ENCODE measurements at regions not wholly inside any gene's neighbourhood (a gene's known extent, or its start where the extent isn't known, plus 50 kb on each side); places are given as distances from the start of the nearest gene placed in this dataset.

DNA sequence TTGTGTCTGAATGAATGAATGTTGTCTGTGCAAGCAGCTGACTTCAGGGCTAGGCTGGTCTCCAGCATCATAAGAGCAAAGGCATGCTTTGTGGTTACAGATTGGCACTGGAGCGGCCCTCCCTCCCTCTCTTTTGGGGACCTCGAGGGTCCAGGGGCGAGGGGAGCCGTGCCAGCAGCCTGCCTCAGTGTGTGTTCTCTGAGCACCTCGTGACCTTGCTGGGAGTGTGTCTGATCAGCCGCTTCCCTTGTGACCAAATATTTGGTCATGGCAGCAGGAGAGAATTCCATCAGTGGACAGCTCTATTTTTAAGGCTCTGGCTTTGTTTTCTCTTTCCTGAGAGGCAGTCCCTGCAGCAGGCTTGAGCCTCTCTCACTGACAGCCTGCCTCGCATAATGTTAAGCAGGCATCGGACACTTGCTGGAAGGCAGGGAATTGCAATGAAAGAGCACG lies 329.7 kb downstream of the UQCRFS1 start:
- H3K36me3 ChIP-seq: no peaks in the 10 kb centered on the region
- H3K4me3 ChIP-seq: peak overlapping the region; percentile 13
- TF ChIP-seq, protein P1, sequence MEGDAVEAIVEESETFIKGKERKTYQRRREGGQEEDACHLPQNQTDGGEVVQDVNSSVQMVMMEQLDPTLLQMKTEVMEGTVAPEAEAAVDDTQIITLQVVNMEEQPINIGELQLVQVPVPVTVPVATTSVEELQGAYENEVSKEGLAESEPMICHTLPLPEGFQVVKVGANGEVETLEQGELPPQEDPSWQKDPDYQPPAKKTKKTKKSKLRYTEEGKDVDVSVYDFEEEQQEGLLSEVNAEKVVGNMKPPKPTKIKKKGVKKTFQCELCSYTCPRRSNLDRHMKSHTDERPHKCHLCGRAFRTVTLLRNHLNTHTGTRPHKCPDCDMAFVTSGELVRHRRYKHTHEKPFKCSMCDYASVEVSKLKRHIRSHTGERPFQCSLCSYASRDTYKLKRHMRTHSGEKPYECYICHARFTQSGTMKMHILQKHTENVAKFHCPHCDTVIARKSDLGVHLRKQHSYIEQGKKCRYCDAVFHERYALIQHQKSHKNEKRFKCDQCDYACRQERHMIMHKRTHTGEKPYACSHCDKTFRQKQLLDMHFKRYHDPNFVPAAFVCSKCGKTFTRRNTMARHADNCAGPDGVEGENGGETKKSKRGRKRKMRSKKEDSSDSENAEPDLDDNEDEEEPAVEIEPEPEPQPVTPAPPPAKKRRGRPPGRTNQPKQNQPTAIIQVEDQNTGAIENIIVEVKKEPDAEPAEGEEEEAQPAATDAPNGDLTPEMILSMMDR (IDR thresholded peaks at IDR 0.05): no peak
- no peaks in the 10 kb centered on the region for H3K27me3 ChIP-seq
- no peak for DNase-seq
- H3K4me1 ChIP-seq: no peaks in the 10 kb centered on the region
- intact Hi-C loops (cut with DNase I): no loop called here
- H3K27ac ChIP-seq: no peak overlapping the region
- ATAC-seq: peak; percentile 52
- H3K9me3 ChIP-seq: no peaks in the 10 kb centered on the region

DNA sequence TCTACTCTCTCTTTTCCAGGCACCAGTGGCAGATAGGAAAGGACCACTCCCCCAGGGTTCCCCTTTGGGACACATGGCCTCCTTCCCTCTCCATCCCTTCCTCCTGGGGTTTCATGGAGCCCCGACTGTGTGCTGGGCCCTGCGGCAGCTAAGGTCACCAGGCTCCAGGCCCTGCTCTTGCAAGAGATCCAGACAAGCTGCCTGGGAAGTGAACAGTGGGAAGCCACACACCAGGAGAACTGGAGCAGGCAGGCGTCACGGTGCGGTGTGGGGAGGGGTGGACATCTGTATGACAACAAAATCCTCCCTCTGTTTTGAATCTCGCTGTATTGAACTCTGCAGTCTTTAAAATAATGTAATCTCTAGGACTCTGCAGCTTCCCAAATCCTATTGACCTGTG lies 330.1 kb downstream of the UQCRFS1 start:
- Histone ChIP-seq H3K9me3 (no peaks in the 10 kb centered on the region), H3K27ac (no peak overlapping the region), H3K4me3 (no peak overlapping the region), H3K27me3 (no peaks in the 10 kb centered on the region), H3K4me1 (no peaks in the 10 kb centered on the region), H3K36me3 (no peaks in the 10 kb centered on the region)
- intact Hi-C loops (cut with DNase I): no loop called here
- DNase-seq (no peak), ATAC-seq (no peak)
- TF ChIP-seq, protein P1 (IDR thresholded peaks at IDR 0.05): no peak

DNA sequence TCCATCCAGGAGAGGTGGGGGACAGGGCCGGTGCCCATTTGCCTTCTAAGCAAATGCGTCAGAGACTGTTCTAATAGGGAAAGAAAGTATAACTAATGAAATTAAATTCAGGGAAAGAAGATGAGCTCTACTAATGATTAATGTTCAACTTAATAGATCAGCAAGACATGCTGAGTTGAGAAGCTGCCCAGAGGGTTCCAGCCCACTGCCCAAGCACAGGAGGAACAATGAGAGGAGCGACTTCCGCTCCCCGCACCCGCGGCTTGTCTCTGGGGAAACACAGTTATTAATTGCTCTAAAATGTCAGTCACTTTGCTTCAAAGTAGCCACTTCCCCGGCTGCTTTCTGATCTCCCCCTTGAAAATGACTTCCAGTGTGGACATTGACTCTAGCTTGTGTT lies 331.3 kb downstream of the UQCRFS1 start:
- intact Hi-C loops (cut with DNase I): no loop called here
- no peak for ATAC-seq
- H3K27ac ChIP-seq: no peak overlapping the region

DNA sequence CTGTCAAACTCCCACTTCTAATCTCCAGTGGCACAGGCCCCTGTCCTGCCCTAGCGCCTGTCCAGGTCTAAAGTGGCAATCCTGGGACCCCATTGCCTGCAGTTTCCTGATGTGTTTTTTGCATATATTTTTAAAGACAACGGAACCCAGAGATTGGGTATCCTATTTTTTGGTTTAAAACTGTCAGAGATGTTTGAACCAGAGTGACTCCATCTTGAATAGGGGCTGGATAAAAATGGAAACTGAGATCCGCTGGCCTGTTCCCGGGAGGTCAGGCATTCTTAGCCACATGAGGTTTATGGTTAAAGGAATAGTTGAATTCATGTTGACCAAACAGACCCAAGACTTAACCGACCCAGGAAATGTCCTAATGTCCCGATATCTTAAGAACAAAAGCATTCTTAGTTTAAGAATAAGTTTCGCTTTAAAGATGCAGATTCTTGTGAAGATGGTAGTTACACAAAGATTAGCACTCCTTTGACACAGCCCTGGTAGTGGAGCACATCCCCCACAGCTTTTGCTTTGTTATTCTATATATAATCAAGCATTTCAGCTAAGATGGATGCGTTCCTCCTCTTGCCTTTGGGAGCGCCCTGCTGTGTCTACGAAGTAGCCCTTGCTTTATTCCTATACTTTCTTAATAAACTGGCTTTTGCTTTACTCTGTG lies 332.1 kb downstream of the UQCRFS1 start:
- DNase-seq (no peak), ATAC-seq (no peak)
- Histone ChIP-seq H3K4me1 (no peaks in the 10 kb centered on the region), H3K27me3 (no peaks in the 10 kb centered on the region), H3K4me3 (no peak overlapping the region), H3K9me3 (no peaks in the 10 kb centered on the region), H3K27ac (no peak overlapping the region), H3K36me3 (no peaks in the 10 kb centered on the region)
- TF ChIP-seq, protein P1 (IDR thresholded peaks at IDR 0.05): no peak
- intact Hi-C loops (cut with DNase I): no loop called here

More for the DNA sequence above, 331.3 kb downstream of the UQCRFS1 start:
- Histone ChIP-seq H3K4me1 (no peaks in the 10 kb centered on the region), H3K36me3 (no peaks in the 10 kb centered on the region), H3K4me3 (no peak overlapping the region), H3K27me3 (no peaks in the 10 kb centered on the region), H3K9me3 (no peaks in the 10 kb centered on the region)
- DNase-seq: no peak
- TF ChIP-seq, protein P1 (IDR thresholded peaks at IDR 0.05): no peak

DNA sequence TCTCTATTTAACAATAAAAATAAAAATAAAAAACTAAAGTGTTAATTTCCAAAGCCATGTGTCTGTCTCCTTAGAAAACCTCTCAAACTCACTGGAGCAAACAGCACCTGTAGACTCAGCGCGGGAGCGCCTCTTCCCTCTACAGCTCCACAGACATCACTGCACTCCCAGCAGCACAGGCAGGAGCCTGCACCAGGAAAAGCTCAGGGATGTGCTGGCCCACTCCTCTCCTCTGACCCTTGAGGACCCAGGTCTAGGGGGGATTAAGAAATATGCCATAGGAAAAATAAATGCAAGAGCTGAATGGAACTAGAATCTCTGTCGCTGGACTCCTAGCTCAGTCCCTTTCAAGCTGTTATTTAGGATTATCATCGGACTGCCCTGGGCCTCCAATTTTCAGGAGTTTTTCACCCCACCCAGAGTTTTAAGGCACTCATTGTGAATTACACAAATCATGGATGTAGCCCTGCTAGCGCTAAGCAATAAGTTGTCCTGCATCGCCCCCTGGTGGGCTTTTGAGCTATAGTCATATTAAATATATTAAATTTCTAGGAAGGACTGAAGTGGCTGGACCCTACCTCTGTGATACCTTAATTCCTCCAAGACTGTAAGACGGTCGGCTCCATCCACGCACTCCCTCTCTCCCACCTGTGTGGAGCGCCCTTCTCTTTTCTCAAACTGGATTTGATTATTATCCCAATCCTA lies 333.9 kb downstream of the UQCRFS1 start:
- Histone ChIP-seq H3K4me1 (no peaks in the 10 kb centered on the region), H3K36me3 (no peaks in the 10 kb centered on the region), H3K27ac (no peak overlapping the region), H3K27me3 (no peaks in the 10 kb centered on the region), H3K4me3 (no peak overlapping the region), H3K9me3 (no peaks in the 10 kb centered on the region)
- DNase-seq (peak; percentile 75), ATAC-seq (peak; percentile 68)
- TF ChIP-seq, protein P1 (IDR thresholded peaks at IDR 0.05): peak; percentile 69
- intact Hi-C loops (cut with DNase I): no loop called here

Data from upper lobe of right lung (tissue), 1 donor.